ENCODE measurements at regions not wholly inside any gene's neighbourhood (a gene's known extent, or its start where the extent isn't known, plus 50 kb on each side); places are given as distances from the start of the nearest gene placed in this dataset.

DNA sequence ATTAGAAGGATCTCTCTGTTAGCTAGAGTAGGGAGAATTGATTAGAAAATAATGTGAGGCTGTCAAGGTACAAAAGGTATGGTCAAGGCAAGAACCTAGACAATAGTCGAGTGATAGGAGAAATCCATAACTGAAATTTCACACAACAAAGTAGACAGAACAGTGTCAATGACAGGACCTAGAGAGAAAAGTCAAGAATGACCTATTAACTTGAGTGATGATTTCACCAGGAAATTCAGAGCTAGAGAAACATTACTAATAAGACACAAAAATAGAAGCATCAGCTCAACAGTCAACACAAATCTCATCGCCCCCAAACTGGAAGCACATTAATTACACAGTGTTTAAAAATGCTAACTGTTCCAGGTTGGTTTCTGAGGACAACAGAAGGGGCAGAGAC lies 532.4 kb downstream of the CDH10 start:
- TF ChIP-seq POLR2A (IDR thresholded peaks at IDR 0.05) = no peak
- TF ChIP-seq, protein P1, sequence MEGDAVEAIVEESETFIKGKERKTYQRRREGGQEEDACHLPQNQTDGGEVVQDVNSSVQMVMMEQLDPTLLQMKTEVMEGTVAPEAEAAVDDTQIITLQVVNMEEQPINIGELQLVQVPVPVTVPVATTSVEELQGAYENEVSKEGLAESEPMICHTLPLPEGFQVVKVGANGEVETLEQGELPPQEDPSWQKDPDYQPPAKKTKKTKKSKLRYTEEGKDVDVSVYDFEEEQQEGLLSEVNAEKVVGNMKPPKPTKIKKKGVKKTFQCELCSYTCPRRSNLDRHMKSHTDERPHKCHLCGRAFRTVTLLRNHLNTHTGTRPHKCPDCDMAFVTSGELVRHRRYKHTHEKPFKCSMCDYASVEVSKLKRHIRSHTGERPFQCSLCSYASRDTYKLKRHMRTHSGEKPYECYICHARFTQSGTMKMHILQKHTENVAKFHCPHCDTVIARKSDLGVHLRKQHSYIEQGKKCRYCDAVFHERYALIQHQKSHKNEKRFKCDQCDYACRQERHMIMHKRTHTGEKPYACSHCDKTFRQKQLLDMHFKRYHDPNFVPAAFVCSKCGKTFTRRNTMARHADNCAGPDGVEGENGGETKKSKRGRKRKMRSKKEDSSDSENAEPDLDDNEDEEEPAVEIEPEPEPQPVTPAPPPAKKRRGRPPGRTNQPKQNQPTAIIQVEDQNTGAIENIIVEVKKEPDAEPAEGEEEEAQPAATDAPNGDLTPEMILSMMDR (IDR thresholded peaks at IDR 0.05) = no peak
